Activated CD4-positive, CD25-positive, alpha-beta regulatory T cell (primary cell): ENCODE measurements at regions not wholly inside any gene's neighbourhood (a gene's known extent, or its start where the extent isn't known, plus 50 kb on each side); places are given as distances from the start of the nearest gene placed in this dataset.
"Not testable (repeated sequence)": the region's sequence is repeated elsewhere in the genome, so short reads cannot be mapped to it uniquely, and the experiment has no call there.

Experiments
- DNase-seq, 4 experiments: peaks; one replicate each; lab custom pipeline; 2025; lab: John Stamatoyannopoulos, UW

DNA sequence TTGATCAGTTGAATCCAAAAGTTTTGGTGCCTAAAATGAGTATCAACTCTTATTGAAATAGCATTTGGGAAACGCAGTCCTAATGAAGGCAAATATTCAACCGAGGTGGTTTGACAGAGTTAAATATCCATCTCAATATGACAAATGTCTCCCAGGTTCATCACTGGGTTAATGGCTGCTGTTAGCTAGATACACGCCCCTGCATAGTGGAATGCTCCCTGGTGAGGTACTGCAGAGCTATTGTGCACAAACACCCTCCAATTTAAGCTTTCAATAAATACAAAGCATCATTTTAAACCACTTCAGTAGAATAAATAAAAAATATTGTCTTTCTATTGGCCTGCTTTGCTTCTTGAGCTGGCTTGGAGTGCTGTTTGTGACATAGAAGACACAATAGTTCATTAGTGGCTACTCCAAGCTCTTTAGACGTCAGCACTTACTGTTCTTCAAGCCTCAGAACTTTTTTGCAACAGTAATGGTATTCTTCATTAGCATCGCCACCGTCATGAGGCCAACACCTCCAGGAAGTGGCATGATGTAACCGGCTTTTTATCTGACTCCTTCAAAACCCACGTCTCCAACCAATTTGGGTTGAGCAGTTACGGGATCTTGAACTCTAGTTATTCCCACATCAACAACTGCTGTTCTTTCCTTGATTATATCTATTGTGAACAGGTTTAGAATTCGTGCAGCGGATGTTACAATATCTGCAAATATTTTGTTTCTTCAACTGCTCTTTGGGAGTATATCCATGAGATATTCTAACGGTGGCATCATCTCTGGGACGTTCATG lies 1159.6 kb upstream of the EPHA6 start:
- no peak for DNase-seq

DNA sequence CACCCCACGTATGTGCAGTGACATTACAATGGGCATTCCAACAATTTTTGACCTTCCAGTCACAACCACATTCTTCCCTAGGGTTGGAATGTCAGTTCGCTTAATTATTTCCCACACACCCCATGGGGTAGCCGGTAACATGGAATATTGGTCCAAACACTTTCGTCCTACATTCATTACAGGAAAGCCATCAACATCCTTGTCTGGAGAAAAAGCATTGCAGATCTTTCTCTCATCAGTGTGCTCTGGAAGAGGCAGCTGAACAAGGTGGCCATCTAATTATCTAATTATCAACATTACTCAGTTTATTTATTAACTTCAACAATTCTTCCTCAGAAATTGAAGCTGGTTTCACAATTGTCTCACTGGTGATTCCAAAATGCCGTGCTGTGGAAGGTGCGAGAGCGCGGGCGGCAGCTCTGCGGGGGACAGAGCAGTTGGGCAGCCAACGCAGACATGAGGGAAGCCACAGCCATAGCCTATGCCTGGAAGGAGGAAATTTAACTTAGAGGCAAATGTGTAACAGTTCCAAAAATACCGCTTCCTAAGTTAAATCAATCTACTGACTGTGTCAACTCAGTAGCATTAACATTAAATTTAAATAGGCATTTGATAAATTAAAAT lies 1158.9 kb upstream of the EPHA6 start:
- no peak for DNase-seq

DNA sequence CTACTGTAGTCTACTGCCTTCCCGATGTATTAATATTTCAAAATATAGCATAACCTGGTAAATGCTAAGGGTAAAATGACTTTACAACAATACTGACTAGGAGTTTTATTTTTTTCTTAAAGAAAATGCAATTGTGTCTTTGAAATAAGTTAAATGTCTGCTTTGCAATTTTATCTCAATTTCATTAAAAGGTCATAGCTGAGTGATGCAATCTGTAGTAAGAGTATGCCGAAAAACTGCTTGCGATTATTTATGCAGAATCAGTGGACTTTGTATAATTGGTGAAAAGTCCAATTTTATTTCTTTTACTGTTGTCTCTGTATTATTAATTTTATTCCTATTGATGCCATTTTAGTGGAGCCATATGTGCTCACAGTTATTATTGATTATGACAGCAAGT lies 1143.6 kb upstream of the EPHA6 start:
- DNase-seq = no peak

DNA sequence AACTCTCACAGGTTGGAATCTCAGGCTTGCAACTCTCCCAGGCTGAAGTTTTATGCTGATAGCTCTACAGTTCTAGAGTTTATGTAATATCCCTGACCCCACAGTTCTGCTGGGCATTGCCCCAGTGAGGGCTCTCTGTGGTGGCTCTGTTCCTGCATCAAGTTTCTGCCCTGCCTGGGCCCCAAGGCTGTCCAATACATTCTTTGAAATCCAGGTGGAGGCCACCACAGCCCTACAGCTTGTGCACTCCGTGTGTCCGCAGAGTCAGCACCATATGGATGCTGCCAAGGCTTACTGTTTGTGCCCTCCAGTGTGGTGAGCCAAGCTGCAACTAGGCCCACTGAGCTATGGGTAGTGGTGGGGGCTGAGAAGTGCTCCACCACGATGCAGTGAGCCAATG lies 1141.2 kb upstream of the EPHA6 start:
- no peak for DNase-seq

DNA sequence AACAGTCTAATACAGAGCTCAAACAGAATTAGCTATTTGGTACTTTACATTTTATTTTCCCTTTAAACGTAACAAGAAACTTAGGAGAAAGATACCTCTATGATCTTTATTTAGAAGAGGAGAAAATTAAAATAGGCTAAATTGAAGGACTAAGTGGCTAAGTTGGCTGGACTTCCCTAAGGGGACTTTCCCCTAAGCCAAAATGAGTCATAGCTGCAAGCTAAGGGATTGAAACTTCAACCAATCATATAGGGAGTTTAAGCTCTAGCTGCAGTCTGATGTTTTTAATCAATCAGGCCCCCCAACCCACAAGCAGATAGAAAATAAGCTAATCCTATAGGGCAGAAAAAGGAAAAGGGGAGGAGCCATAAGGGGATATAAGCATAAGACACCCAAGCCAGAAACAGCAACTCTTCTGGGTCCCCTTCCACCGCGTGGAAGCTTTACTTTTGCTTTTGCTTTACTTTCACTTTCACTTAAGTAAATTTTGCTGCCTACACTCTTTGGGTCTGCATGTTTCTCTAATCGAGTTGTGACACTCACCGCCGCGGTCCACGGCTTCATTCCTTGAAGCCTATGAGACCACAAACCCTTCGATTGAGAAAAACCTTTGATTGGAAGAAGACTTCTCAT lies 1108.5 kb upstream of the EPHA6 start:
- no peak for DNase-seq

DNA sequence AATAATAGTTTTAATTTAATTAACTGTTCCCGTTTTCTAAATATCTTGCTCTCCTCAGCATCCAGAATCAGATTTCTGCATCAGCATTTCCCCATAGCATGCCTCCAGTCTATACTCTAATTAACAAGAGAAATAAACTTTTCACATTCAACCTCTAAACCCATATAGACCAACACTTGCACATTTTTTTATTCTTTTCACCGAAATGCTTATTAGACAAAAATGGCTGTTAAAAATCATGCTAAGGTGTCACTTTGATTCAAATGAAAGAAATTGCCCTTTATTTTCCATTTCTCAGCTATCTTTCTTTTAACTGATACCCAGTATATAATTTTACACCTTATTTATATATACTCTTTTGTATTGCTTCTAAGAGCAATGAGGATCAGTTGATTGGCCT lies 1107.1 kb upstream of the EPHA6 start:
- DNase-seq = no peak

DNA sequence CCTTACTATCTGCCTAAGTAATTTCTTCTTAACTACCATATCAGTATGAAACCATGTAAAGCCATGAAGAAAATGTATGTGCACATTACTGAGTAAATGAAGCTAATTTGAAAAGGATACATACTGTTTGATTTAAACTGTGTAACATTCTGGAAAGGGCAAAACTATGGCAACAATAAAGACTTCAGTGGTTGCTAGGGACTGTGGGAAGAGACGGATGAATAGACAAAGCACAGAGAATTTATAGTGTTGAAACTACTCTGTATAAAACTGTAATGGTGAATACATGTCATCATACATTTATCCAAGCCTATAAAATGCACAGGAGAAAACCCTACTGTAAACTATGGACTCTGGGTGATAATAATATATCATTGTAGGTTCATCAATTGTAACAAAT lies 1103.7 kb upstream of the EPHA6 start:
- DNase-seq = no peak

DNA sequence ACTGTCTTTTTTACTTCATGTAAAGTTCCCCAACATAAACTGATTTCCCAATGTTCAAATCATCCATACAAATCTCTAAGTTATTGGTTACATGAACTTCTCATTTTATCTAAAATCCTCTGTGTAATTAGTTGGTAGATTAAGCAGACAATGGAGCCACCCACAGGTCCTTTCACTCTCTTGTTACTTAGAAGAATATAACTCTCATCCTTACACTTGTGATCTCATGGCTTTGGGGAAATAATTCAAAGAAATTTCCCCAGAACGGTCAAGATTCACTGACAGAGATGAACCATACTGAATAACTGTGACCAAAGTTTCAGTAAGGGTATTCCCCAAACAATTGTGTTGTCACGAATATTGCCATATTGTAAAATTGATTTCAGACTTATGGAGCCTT lies 1102.6 kb upstream of the EPHA6 start:
- no peak for DNase-seq

DNA sequence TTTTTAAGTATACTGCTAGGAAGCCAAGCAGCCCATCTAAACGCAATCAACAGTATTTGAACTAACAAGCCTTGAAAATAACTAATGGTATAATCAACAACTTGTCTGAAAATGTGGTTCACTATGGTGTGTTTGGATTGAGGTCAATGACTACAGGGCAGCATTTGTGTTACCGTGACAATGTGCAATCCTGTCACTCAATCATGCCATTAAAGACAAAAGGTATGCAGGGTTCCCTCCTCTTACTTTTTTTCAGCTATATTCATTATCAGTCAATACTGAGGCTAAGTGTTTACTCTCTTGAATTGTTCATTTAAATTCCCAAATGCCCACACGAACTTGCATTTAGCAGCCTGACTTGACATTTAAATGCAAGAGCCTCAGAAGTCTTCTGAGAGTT lies 1099.3 kb upstream of the EPHA6 start:
- no peak for DNase-seq

DNA sequence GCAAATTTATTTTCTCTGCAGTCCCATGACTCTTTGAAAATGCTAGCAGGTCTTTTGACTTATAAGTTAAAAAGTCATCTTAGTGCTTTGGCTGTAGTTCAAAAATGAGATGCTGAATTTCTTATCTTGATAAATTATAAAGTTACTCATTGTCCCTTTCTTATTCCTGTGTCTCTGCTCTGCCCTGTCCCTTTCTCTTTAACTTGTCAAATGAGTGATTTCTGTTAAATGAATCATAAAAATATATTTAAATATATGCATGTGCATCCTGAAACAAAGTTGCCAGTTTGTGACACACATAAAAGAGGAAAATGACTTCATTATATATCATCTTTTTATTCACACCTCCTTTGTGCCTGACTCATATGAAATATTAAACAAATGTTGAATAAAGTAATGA lies 1097.3 kb upstream of the EPHA6 start:
- DNase-seq = no peak

DNA sequence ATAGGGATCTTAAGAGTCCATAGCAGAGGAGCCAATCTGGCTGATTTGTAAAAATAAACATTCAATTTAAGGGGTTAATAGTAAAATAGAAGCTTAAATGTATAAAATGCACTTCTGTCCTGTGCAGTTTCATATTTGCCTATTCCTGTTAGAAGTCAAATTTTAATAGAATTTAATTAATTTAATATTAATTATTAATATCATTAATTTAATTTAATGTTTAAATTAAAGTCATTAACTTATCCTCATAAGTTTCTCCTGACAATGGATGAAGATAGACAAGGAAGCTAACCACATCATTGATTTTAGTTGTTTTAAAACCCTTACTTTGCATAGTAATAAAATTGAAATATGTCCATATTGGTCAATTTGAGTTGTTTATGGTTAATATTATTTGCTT lies 1096.2 kb upstream of the EPHA6 start:
- no peak for DNase-seq

DNA sequence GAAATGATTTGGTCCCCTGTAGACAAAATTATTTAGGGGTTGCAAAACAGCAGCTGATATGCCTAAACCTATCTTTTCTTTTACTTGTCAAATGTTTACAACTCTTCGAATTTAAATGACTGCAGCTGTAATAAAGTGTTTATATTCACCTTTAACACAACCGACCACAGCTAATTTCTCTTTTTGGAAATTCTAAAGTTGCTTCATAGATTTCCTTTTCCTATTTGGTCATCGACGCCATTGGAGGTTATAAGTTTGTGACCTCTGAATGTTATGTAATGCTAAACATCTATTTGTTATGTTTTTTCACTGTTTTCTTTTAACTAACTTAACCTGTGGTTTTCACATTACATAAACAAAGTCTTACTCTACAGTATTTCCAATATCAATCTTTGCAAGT lies 1094.9 kb upstream of the EPHA6 start:
- no peak for DNase-seq

DNA sequence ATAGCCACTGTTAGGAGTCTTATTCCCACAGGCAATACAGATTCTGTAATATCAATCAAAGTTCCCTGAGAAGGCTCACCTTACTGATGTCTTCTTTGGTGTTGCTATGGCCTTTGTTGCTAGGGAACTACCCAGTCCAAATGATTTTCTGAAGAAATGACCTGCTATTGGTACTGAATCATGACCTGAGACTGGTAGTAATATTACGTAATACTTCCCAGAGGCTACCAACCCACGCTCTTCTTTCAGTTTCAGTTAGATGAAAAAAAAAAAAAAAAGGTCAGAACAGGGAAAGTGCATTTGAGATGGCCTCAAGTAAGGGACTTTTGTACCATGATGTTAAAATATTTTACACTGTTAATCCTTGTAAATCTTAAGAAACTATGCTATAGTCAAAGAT lies 1092.5 kb upstream of the EPHA6 start:
- DNase-seq = no peak

DNA sequence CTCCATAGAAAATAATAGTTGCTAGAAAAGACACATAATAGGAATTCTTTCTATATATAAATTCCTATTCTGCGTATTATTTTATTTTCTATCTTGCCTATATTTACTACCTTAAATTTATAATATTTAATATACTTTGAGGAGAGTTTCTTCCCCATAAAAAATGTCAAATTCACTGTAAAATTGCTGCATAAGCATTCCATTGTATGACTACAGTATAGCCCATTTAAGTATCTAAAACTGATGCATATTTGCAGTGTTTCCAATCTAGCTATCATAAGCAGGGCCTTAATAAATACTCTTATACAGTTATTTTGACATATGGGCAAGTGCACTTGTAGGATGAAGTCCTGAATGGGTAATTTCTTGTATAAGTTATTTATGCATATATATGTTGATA lies 1088.6 kb upstream of the EPHA6 start:
- DNase-seq = no peak

DNA sequence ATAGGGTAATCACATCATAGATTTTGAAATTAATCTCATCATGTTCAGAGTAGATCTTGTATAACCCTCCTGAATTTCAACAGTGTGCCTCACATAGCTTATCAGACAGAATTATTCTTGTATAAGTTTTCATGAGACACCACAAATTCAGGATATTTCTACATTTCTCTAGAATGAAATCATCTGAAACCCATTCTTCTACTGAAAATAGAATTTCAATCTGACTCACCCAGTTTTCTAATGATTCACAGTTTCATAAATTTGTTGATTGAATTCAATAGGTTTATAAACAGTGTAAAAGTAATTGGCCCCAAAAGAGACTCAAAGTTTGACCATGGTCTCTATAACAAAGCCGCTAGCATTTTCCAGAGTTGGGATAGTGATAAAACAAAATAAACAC lies 1082.6 kb upstream of the EPHA6 start:
- no peak for DNase-seq

DNA sequence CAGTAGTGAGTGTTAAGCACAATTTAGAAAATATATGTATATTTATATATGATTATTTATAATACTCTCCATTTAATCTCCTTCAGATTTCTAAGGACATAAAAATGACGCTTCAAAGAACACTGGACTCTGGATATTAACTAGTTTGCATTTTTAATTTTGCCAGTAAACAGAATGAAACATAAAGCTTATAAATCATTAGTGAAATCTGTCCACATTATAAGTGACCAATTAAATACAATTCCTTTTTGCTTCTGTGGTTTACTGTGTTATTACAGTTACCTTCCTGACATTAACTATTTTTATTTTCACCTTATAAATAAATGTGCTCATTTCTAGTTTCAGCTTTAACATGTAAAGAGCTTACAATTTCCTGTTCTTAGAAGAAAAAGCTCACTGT lies 1081.1 kb upstream of the EPHA6 start:
- no peak for DNase-seq

DNA sequence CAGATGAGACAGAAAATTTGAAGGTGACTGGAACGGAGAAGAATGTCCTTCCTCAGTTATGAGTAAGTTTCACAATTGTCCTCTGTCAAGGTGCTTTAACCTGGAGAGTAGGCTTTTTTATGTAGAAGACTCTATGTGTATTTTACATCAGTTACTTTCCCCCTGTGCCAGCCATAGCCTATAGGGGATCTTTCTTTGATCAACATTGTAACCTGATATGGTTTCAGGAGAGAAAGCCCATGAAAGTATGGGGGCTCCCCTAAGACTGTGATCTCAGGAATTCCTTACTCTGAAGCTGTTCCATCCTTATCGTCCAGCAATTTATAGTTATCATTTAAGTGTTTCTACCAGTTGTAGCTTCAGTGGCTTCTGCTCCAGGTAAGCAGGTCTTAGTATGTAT lies 1076.3 kb upstream of the EPHA6 start:
- no peak for DNase-seq

DNA sequence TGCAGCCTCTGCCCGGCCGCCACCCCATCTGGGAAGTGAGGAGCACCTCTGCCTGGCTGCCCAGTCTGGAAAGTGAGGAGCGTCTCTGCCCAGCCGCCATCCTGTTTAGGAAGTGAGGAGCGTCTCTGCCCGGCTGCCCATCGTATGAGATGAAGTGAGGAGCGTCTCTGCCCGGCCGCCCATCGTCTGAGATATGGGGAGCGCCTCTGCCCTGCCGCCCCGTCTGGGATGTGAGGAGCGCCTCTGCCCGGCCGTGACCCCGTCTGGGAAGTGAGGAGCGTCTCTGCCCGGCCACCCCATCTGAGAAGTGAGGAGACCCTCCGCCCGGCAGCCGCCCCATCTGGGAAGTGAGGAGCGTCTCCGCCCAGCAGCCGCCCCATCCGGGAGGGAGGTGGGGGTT lies 1069.5 kb upstream of the EPHA6 start:
- DNase-seq = not testable (repeated sequence)

DNA sequence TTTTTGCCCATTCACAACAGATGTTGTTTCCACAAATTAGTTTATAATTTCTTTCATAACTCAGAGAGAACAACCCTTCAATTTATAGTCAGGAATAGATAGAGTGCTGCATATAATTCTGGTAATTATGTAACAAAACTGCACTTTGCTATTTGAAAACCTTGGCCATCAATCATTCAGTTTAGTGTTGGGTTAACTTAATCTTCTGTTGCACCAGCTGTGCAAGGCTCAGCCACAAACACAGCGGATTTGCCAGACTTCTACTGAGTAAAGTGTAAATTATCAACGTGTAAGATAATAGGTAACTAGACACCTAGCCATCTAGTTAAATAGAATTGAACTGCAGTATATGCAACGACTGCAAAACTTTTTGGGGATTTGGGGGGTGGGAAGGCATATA lies 1064.3 kb upstream of the EPHA6 start:
- DNase-seq = no peak

DNA sequence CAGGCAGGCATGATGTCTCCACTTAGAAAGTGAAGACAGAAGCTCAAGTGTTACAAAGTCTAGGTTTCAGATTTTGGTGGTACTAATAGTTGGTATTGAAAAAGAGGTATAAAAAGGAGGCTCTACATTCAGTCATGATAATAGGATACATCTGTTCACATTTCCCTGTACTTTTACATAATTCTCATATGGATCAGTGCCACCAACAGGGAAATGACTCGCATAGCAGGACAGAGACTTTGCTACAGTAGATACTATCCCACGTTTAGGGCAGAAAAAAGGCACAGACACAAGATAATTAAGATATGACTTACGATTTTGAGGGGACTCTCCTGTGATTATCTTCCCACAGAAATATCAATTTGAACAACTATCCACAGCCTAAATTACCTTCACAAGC lies 1062.9 kb upstream of the EPHA6 start:
- no peak for DNase-seq

DNA sequence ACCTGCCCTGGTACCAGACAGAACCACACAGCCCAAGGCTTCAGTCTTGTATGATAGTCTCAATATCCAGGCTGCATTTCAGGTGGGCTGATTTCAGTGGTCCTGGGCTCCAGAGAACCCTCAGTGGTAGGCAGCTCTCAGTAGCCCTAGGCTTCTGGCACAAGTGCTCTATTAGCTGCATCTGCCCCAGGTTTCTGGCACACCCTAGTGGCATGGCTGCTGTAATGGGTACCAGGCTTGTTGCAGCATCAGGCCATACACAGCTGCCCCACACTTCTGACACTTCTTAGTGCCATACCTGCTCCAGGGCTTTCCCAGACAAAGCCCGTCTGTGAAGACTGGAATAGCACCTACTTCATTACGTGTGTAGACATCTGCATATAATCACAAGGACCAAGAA lies 1062.2 kb upstream of the EPHA6 start:
- DNase-seq = no peak

DNA sequence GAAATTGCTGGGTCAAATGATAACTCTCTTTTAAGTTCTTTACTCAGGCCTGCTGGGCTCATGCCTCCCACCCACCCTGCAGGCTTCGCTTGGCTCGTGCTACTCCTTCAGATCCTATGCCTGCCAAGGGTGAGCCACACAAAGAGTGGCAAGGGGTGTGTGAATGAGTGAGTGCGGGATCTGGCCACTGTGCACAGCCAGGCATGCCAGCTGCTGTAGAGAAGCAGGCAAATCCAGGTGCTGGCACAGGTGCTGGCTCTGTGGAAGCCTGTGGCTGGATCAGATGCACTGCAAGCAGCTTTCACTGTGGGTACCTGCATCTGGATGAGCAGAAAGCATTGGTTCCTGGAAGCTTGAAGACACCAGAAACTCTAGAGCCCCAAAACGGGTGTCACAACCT lies 1055.7 kb upstream of the EPHA6 start:
- DNase-seq = no peak

DNA sequence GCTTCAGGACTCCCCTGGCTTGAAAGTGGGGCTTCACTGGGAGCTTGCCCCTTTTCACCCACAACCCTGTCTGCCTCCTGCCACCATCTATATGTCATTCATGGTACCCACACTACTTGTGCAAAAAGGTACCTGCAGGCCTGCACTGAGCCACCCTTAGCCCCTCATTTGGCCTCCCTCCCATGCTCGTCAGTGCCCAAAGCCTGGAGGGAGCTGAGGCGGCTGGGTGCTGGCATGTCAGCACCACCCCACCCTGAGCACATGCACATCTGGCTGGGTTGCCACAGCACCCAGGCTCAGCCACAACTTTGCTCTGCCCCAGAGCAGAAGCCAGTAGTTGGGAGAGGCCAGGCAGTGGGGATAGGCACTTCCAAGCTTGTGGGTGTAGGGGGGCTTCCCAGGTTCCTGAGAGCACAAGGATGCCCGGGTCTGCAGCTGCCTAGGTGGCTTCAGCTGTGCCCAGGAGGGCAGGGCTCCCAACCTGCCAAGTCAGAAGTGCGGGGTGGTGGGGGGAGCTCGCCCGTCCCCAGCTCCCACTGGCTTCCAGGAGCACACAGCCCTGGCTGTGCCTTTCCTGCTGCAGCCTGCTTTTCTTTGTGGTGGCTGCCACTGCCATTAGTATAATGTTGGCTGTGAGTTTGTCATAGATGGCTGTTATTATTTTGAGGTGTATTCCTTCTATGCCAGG lies 1054.6 kb upstream of the EPHA6 start:
- no peak for DNase-seq
